ENCODE measurements at regions not wholly inside any gene's neighbourhood (a gene's known extent, or its start where the extent isn't known, plus 50 kb on each side); places are given as distances from the start of the nearest gene placed in this dataset.
A peak's percentile ranks its signal among the peaks of the same experiment; 100 is the strongest.

DNA sequence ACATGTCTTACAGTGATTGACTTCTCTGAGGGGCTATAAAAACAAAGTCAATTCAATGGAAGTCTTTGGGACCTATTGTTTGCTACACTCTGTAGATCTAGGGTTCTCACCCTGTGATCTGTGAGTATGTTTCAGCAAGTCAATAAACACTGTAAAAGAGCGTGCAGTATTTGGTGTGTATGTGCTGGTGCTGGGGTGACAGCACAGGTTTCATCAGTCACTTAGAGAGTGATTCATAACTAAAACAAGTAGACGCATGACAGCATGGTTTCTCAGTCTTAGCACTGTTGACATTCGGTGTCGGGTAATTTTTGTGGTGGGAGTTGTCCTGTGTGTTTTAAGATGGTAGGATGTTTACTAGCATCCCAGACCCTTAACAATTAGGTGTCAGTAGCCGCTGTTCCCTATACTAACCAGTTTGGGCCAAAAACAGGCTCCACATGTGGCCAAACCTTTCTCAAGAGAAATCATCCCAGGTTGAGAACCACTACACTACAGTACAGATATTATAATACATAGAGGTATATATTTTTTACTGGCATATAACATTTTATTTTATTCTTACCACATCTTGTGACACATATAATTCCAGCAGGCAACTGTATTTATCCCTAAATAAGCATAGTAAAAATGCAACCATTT is 411.8 kb downstream of the ARL4A start:
- H3K4me3 ChIP-seq (ENCODE audit: low read length): no peak overlapping the region
- Mint-ChIP-seq H3K4me1 (peaks cover 0 to 2% (median 0%) of the 10 kb centered on the region in 7 donors), H3K27me3 (peaks cover 0 to 15% (median 3%) of the 10 kb centered on the region in 5 donors), H3K36me3 (no peaks in the 10 kb centered on the region), H3K4me3 (no peak overlapping the region), H3K9me3 (no peaks in the 10 kb centered on the region), H3K27ac (no peak overlapping the region)
- intact Hi-C loops (cut with micrococcal nuclease): no loop called here
- DNase-seq (no peak), ATAC-seq (no peak)
- H3K27ac ChIP-seq (ENCODE audit: low read depth, low read length): no peak overlapping the region
- no peaks in the 10 kb centered on the region for H3K4me1 ChIP-seq (ENCODE audit: control insufficient read depth in 2 of 2, insufficient read depth in 2 of 2, low read length in 2 of 2)
- H3K27me3 ChIP-seq (ENCODE audit: control insufficient read depth in 2 of 2, insufficient read depth in 2 of 2, low read length in 2 of 2): no peaks in the 10 kb centered on the region
- ChIA-PET CTCF (no interaction called here), POLR2A (no interaction called here)
- no peaks in the 10 kb centered on the region for H3K9me3 ChIP-seq (ENCODE audit: control insufficient read depth in 2 of 3, low read length in 3 of 3)
- H3K36me3 ChIP-seq (ENCODE audit: control insufficient read depth in 2 of 3, insufficient read depth in 3 of 3, low read length in 3 of 3): no peaks in the 10 kb centered on the region

DNA sequence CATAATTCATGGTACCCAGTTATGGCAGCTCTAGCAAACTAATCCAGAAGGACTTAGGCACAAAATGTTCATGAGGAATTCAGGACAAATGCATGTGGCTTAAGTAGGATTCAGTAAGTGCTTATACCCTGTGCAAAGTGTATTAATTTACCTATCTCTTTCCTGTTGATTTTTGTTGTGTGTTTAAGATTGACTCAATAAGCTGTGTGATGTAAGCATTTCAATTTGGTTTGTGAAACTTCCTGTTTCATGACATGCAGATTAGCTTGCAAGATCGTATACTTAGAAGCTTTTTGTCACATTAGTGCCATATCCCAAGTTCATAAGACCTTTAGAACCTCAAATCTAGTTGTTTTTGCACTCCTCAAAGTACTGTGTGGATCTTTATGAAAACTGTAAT is 416.7 kb downstream of the ARL4A start:
- CTCF ChIA-PET: no interaction called here
- H3K27me3 Mint-ChIP-seq: peaks cover 0 to 7% (median 0%) of the 10 kb centered on the region in 5 donors
- H3K4me3 Mint-ChIP-seq: no peak overlapping the region
- POLR2A ChIA-PET: no interaction called here
- ATAC-seq (peak; percentile 40), DNase-seq (no peak)
- H3K27ac Mint-ChIP-seq: no peak overlapping the region
- no peaks in the 10 kb centered on the region for H3K36me3 ChIP-seq (ENCODE audit: control insufficient read depth in 2 of 3, insufficient read depth in 3 of 3, low read length in 3 of 3)
- no peaks in the 10 kb centered on the region for H3K9me3 ChIP-seq (ENCODE audit: control insufficient read depth in 2 of 3, low read length in 3 of 3)
- no peak overlapping the region for H3K4me3 ChIP-seq (ENCODE audit: low read length)
- peaks cover 0 to 2% (median 0%) of the 10 kb centered on the region in 11 donors for H3K9me3 Mint-ChIP-seq
- no peaks in the 10 kb centered on the region for H3K4me1 ChIP-seq (ENCODE audit: control insufficient read depth in 2 of 2, insufficient read depth in 2 of 2, low read length in 2 of 2)
- H3K27ac ChIP-seq (ENCODE audit: low read depth, low read length): no peak overlapping the region
- H3K4me1 Mint-ChIP-seq: peaks cover 0 to 2% (median 0%) of the 10 kb centered on the region in 7 donors
- H3K27me3 ChIP-seq (ENCODE audit: control insufficient read depth in 2 of 2, insufficient read depth in 2 of 2, low read length in 2 of 2): no peaks in the 10 kb centered on the region
- intact Hi-C loops (cut with micrococcal nuclease): no loop called here
- no peaks in the 10 kb centered on the region for H3K36me3 Mint-ChIP-seq

DNA sequence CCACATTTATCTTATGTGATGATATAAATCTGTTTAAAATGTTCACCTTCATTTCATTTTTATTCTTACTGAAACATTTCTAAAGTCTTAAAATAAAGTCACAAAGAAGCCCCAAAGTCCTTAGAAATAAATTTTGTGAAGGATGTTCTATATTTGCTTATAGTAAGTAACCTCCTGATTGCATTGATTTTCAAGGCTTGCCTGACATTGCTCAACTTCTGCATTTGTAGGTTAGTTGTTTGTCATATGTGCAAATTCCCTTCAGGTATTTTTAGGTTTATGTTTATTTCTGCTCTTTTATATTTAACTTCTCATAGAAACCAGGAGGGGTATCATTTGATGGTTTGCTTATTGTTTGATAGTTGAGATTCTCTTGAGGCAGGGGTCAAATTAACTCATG is 417.8 kb downstream of the ARL4A start:
- Histone ChIP-seq H3K9me3 (ENCODE audit: control insufficient read depth in 2 of 3, low read length in 3 of 3) (no peaks in the 10 kb centered on the region), H3K27ac (ENCODE audit: low read depth, low read length) (no peak overlapping the region), H3K4me1 (ENCODE audit: control insufficient read depth in 2 of 2, insufficient read depth in 2 of 2, low read length in 2 of 2) (no peaks in the 10 kb centered on the region), H3K4me3 (ENCODE audit: low read length) (no peak overlapping the region), H3K27me3 (ENCODE audit: control insufficient read depth in 2 of 2, insufficient read depth in 2 of 2, low read length in 2 of 2) (no peaks in the 10 kb centered on the region), H3K36me3 (ENCODE audit: control insufficient read depth in 2 of 3, insufficient read depth in 3 of 3, low read length in 3 of 3) (no peaks in the 10 kb centered on the region)
- no peak overlapping the region for H3K27ac Mint-ChIP-seq
- no peaks in the 10 kb centered on the region for H3K27me3 Mint-ChIP-seq
- peaks cover 0 to 2% (median 0%) of the 10 kb centered on the region in 7 donors for H3K4me1 Mint-ChIP-seq
- no peak for DNase-seq
- ChIA-PET POLR2A (no interaction called here), CTCF (no interaction called here)
- H3K9me3 Mint-ChIP-seq: peaks cover 0 to 2% (median 0%) of the 10 kb centered on the region in 11 donors
- intact Hi-C loops (cut with micrococcal nuclease): no loop called here
- H3K36me3 Mint-ChIP-seq: no peaks in the 10 kb centered on the region
- ATAC-seq: no peak
- no peak overlapping the region for H3K4me3 Mint-ChIP-seq

DNA sequence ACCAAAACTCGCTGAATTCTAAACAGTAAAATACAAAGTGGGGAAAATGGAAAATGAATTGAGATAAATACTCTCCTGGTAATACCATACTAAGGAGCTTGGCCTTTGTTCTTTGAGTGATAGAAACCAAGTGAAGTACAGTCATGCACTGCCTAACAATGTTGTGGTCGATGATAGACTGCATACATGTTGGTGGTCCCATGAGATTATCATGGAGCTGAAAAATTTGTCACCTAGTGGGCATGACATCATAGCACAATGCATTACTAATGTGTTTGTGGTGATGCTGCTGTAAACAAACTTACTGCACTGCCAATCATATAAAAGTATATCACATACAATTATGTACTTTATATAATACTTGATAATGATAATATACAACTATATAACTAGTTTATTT is 419.1 kb downstream of the ARL4A start:
- H3K27me3 ChIP-seq (ENCODE audit: control insufficient read depth in 2 of 2, insufficient read depth in 2 of 2, low read length in 2 of 2): no peaks in the 10 kb centered on the region
- Mint-ChIP-seq H3K27me3 (peaks cover 0 to 3% (median 0%) of the 10 kb centered on the region in 5 donors), H3K4me1 (peaks cover 0 to 2% (median 0%) of the 10 kb centered on the region in 7 donors), H3K27ac (no peak overlapping the region), H3K9me3 (peaks cover 0 to 2% (median 0%) of the 10 kb centered on the region in 11 donors), H3K36me3 (no peaks in the 10 kb centered on the region), H3K4me3 (no peak overlapping the region)
- H3K9me3 ChIP-seq (ENCODE audit: control insufficient read depth in 2 of 3, low read length in 3 of 3): no peaks in the 10 kb centered on the region
- ATAC-seq: no peak
- no peaks in the 10 kb centered on the region for H3K4me1 ChIP-seq (ENCODE audit: control insufficient read depth in 2 of 2, insufficient read depth in 2 of 2, low read length in 2 of 2)
- H3K4me3 ChIP-seq (ENCODE audit: low read length): no peak overlapping the region
- DNase-seq: no peak
- ChIA-PET CTCF (no interaction called here), POLR2A (no interaction called here)
- intact Hi-C loops (cut with micrococcal nuclease): no loop called here
- H3K27ac ChIP-seq (ENCODE audit: low read depth, low read length): no peak overlapping the region
- no peaks in the 10 kb centered on the region for H3K36me3 ChIP-seq (ENCODE audit: control insufficient read depth in 2 of 3, insufficient read depth in 3 of 3, low read length in 3 of 3)

DNA sequence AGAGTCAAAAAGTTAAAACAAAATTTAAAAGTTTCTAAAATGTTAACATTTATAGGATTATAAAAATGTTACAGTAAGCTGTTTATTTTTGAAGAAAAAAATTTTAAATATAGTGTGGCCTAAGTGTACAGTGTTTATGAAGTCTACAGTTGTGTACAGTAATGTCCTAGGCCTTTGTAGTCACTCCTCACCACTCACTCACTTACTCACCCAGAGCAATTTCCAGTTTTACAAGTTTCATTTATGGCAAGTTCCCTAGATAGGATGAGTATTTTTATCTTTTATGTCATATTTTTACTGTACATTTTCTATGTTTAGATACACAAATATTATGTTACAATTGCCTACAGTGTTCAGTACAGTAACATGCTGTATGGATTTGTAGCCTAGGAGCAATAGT is 419.9 kb downstream of the ARL4A start:
- Histone ChIP-seq H3K4me3 (ENCODE audit: low read length) (no peak overlapping the region), H3K4me1 (ENCODE audit: control insufficient read depth in 2 of 2, insufficient read depth in 2 of 2, low read length in 2 of 2) (no peaks in the 10 kb centered on the region), H3K27me3 (ENCODE audit: control insufficient read depth in 2 of 2, insufficient read depth in 2 of 2, low read length in 2 of 2) (no peaks in the 10 kb centered on the region), H3K27ac (ENCODE audit: low read depth, low read length) (no peak overlapping the region), H3K9me3 (ENCODE audit: control insufficient read depth in 2 of 3, low read length in 3 of 3) (no peaks in the 10 kb centered on the region), H3K36me3 (ENCODE audit: control insufficient read depth in 2 of 3, insufficient read depth in 3 of 3, low read length in 3 of 3) (no peaks in the 10 kb centered on the region)
- CTCF ChIA-PET: no interaction called here
- DNase-seq (no peak), ATAC-seq (no peak)
- peaks cover 0 to 2% (median 0%) of the 10 kb centered on the region in 11 donors for H3K9me3 Mint-ChIP-seq
- POLR2A ChIA-PET: no interaction called here
- intact Hi-C loops (cut with micrococcal nuclease): no loop called here
- H3K36me3 Mint-ChIP-seq: no peaks in the 10 kb centered on the region
- H3K4me1 Mint-ChIP-seq: peaks cover 0 to 2% (median 0%) of the 10 kb centered on the region in 7 donors
- H3K27me3 Mint-ChIP-seq: peaks cover 0 to 3% (median 0%) of the 10 kb centered on the region in 5 donors
- no peak overlapping the region for H3K4me3 Mint-ChIP-seq
- no peak overlapping the region for H3K27ac Mint-ChIP-seq

DNA sequence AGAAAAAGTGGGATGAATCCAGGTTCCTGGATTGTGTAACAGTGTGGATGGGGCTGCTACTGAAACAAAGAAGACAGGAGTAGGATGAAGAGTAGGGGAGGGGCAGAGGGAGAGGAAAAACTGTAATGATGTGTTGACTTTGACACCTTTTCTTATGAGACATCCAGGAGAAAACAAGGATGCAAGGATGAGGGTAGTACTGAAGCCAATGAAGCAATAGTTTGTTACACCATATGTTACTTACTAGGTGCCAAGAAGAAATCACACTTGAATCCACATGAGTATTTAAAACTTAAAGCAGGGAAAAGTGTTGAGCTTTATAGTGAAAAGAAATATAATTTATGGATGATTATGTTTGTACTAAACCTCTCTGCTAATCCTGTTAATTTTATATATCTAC is 420.6 kb downstream of the ARL4A start:
- intact Hi-C loops (cut with micrococcal nuclease): no loop called here
- no peaks in the 10 kb centered on the region for H3K9me3 ChIP-seq (ENCODE audit: control insufficient read depth in 2 of 3, low read length in 3 of 3)
- no peak overlapping the region for H3K27ac ChIP-seq (ENCODE audit: low read depth, low read length)
- Mint-ChIP-seq H3K4me1 (peaks cover 0 to 2% (median 0%) of the 10 kb centered on the region in 7 donors), H3K4me3 (no peak overlapping the region), H3K27ac (no peak overlapping the region), H3K9me3 (peaks cover 0 to 2% (median 0%) of the 10 kb centered on the region in 11 donors), H3K36me3 (no peaks in the 10 kb centered on the region), H3K27me3 (peaks cover 0 to 3% (median 0%) of the 10 kb centered on the region in 5 donors)
- H3K27me3 ChIP-seq (ENCODE audit: control insufficient read depth in 2 of 2, insufficient read depth in 2 of 2, low read length in 2 of 2): no peaks in the 10 kb centered on the region
- POLR2A ChIA-PET: interaction anchor here (0.6 kb wide), 1 partner anchor 93 kb away, joined by 3 read pairs; no protein-coding TSS in a partner anchor
- DNase-seq: no peak
- CTCF ChIA-PET: no interaction called here
- no peaks in the 10 kb centered on the region for H3K4me1 ChIP-seq (ENCODE audit: control insufficient read depth in 2 of 2, insufficient read depth in 2 of 2, low read length in 2 of 2)
- H3K4me3 ChIP-seq (ENCODE audit: low read length): no peak overlapping the region
- H3K36me3 ChIP-seq (ENCODE audit: control insufficient read depth in 2 of 3, insufficient read depth in 3 of 3, low read length in 3 of 3): no peaks in the 10 kb centered on the region
- no peak for ATAC-seq

DNA sequence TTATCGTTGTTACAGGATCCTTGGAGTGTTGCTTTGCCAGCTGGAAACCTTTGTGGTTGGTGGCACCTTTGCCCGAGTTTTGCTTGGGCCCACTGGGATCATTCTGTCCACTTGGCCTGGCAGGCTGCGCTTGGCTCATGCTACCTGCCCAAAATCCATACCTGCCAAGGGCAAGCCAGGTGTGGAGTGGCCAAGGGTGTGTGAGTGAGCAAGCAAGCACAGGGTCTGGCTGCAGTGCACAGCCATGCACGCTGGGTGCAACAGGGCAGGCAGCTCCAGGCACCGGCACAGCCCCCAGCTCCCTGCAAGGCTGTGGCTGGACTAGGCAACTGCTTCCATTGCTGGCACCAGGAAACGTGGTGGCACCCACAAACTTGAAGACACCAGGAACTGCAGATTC is 421.8 kb downstream of the ARL4A start:
- no peak overlapping the region for H3K4me3 ChIP-seq (ENCODE audit: low read length)
- H3K27ac ChIP-seq (ENCODE audit: low read depth, low read length): no peak overlapping the region
- Mint-ChIP-seq H3K9me3 (peaks cover 0 to 2% (median 0%) of the 10 kb centered on the region in 11 donors), H3K36me3 (no peaks in the 10 kb centered on the region), H3K27me3 (peaks cover 0 to 4% (median 0%) of the 10 kb centered on the region in 5 donors), H3K4me3 (no peak overlapping the region), H3K4me1 (peaks cover 0 to under 1% (median 0%) of the 10 kb centered on the region in 7 donors), H3K27ac (no peak overlapping the region)
- no peaks in the 10 kb centered on the region for H3K27me3 ChIP-seq (ENCODE audit: control insufficient read depth in 2 of 2, insufficient read depth in 2 of 2, low read length in 2 of 2)
- no peaks in the 10 kb centered on the region for H3K4me1 ChIP-seq (ENCODE audit: control insufficient read depth in 2 of 2, insufficient read depth in 2 of 2, low read length in 2 of 2)
- no peaks in the 10 kb centered on the region for H3K9me3 ChIP-seq (ENCODE audit: control insufficient read depth in 2 of 3, low read length in 3 of 3)
- no peak for ATAC-seq
- CTCF ChIA-PET: no interaction called here
- no peak for DNase-seq
- H3K36me3 ChIP-seq (ENCODE audit: control insufficient read depth in 2 of 3, insufficient read depth in 3 of 3, low read length in 3 of 3): no peaks in the 10 kb centered on the region
- POLR2A ChIA-PET: no interaction called here
- intact Hi-C loops (cut with micrococcal nuclease): no loop called here
